Mammary epithelial cell (primary cell): ENCODE measurements at regions not wholly inside any gene's neighbourhood (a gene's known extent, or its start where the extent isn't known, plus 50 kb on each side); places are given as distances from the start of the nearest gene placed in this dataset.

Experiments used
- CTCF ChIP-seq, 2 donors: IDR thresholded peaks in 1 of 2; conservative IDR thresholded peaks in 1 of 2; 2 replicates each; pipeline ENCODE4 v1.5.1; 2011 to 2012; ENCODE audit warnings: inconsistent platforms in 2 of 2, low read length in 2 of 2, mild to moderate bottlenecking in 2 of 2, control low read depth in 1 of 2, low read depth in 1 of 2; ENCODE audit not compliant: insufficient read depth in 1 of 2; ENCODE audit errors: extremely low read depth in 1 of 2
- EZH2 ChIP-seq: IDR thresholded peaks from 2 replicates; pipeline ENCODE4 v1.6.1; 2012; ENCODE audit warnings: low read length, inconsistent platforms, borderline replicate concordance

- TF ChIP-seq CTCF (conservative IDR thresholded peaks at IDR 0.05 in 1 of 2, IDR thresholded peaks at IDR 0.05 in 1 of 2; ENCODE audit: extremely low read depth in 1 of 2, insufficient read depth in 1 of 2, low read depth in 1 of 2, low read length in 2 of 2) (peak; percentile 79 to 82), EZH2 (no peak)
Measured at GRCh38 chr4:84258905-84259830, 239.9 kb downstream of the NKX6-1 start.
